Neuronal stem cell (in vitro differentiated cells): ENCODE measurements at regions not wholly inside any gene's neighbourhood (a gene's known extent, or its start where the extent isn't known, plus 50 kb on each side); places are given as distances from the start of the nearest gene placed in this dataset.

Experiments
- DNase-seq: peaks from one replicate; pipeline ENCODE4 v3.0.0-alpha.2; 2013; ENCODE audit warnings: low spot score
- H2AFZ ChIP-seq: one replicate; pipeline ENCODE4 v1.6.1; 2013; ENCODE audit warnings: mild to moderate bottlenecking, low read length, inconsistent platforms
- H2AK5ac ChIP-seq: 2 replicates; pipeline ENCODE4 v1.6.1; 2013; ENCODE audit warnings: low read depth, mild to moderate bottlenecking, inconsistent platforms, low read length, moderate library complexity, mixed read lengths
- H2BK120ac ChIP-seq: 2 replicates; pipeline ENCODE4 v1.6.1; 2013; ENCODE audit warnings: low read depth, mild to moderate bottlenecking, inconsistent platforms, low read length, moderate library complexity, mixed read lengths
- H2BK12ac ChIP-seq: one replicate; pipeline ENCODE4 v1.6.1; 2013; ENCODE audit warnings: low read length, inconsistent platforms
- H2BK15ac ChIP-seq: 2 replicates; pipeline ENCODE4 v1.6.1; 2013; ENCODE audit warnings: mild to moderate bottlenecking, low read length, inconsistent platforms, mixed read lengths
- H2BK5ac ChIP-seq: one replicate; pipeline ENCODE4 v1.6.1; 2013; ENCODE audit warnings: inconsistent platforms, mild to moderate bottlenecking, low read length, moderate library complexity
- H3K14ac ChIP-seq: one replicate; pipeline ENCODE4 v1.6.1; 2013; ENCODE audit warnings: low read length, inconsistent platforms
- H3K18ac ChIP-seq: 2 replicates; pipeline ENCODE4 v1.6.1; 2013; ENCODE audit warnings: low read length, inconsistent platforms
- H3K23ac ChIP-seq: 2 replicates; pipeline ENCODE4 v1.6.1; 2013; ENCODE audit warnings: low read depth, mild to moderate bottlenecking, mixed read lengths, low read length, inconsistent platforms; ENCODE audit not compliant: poor library complexity
- H3K27ac ChIP-seq: replicated peaks from 3 replicates; pipeline ENCODE4 v1.5.1; 2013; ENCODE audit warnings: low read length, inconsistent platforms
- H3K27me3 ChIP-seq, 3 experiments: 2 replicates each; pipeline ENCODE4 v1.6.1; 2013; ENCODE audit warnings: low read length in 3 of 3, mild to moderate bottlenecking in 2 of 3, inconsistent platforms in 1 of 3, low read depth in 1 of 3, mixed read lengths in 1 of 3, moderate library complexity in 1 of 3; ENCODE audit not compliant: control insufficient read depth in 3 of 3, insufficient read depth in 3 of 3
- H3K36me3 ChIP-seq, 2 donors: replicated peaks in 1 of 2; 2 replicates each; pipeline ENCODE4 v1.6.1; 2013; ENCODE audit warnings: low read length in 2 of 2; ENCODE audit not compliant: control insufficient read depth in 2 of 2, insufficient read depth in 2 of 2
- H3K4ac ChIP-seq: 2 replicates; pipeline ENCODE4 v1.6.1; 2013; ENCODE audit warnings: inconsistent platforms, mild to moderate bottlenecking, low read length, moderate library complexity
- H3K4me1 ChIP-seq, 2 donors: 1 replicate in 1 of 2; 2 replicates in 1 of 2; pipeline ENCODE4 v1.6.1; 2013; ENCODE audit warnings: low read length in 2 of 2, low read depth in 1 of 2; ENCODE audit not compliant: control insufficient read depth in 2 of 2, insufficient read depth in 1 of 2
- H3K4me2 ChIP-seq: one replicate; pipeline ENCODE4 v1.6.1; 2013; ENCODE audit warnings: mild to moderate bottlenecking, low read length, inconsistent platforms; ENCODE audit not compliant: insufficient read depth, poor library complexity, severe bottlenecking
- H3K4me3 ChIP-seq, 2 donors: 2 replicates each; pipeline ENCODE4 v1.5.1; 2013; ENCODE audit warnings: low read length in 2 of 2, mild to moderate bottlenecking in 2 of 2, inconsistent platforms in 1 of 2, moderate library complexity in 1 of 2
- H3K79me1 ChIP-seq: one replicate; pipeline ENCODE4 v1.6.1; 2013; ENCODE audit warnings: low read depth, mild to moderate bottlenecking, inconsistent platforms, low read length, moderate library complexity
- H3K9ac ChIP-seq: one replicate; pipeline ENCODE4 v1.6.1; 2013; ENCODE audit warnings: mild to moderate bottlenecking, low read depth, low read length, inconsistent platforms; ENCODE audit not compliant: poor library complexity
- H3K9me3 ChIP-seq, 2 donors: replicated peaks in 1 of 2; 2 replicates each; pipeline versions ENCODE3 to v1.6.1; 2013; ENCODE audit warnings: low read length in 2 of 2, mild to moderate bottlenecking in 2 of 2, inconsistent platforms in 1 of 2, low read depth in 1 of 2, mixed read lengths in 1 of 2, moderate library complexity in 1 of 2; ENCODE audit not compliant: control insufficient read depth in 2 of 2, insufficient read depth in 1 of 2
- H4K8ac ChIP-seq: one replicate; pipeline ENCODE4 v1.6.1; 2013; ENCODE audit warnings: low read depth, mild to moderate bottlenecking, inconsistent platforms, low read length, moderate library complexity
- H4K91ac ChIP-seq: one replicate; pipeline ENCODE4 v1.6.1; 2013; ENCODE audit warnings: low read length, low read depth, mild to moderate bottlenecking, inconsistent platforms; ENCODE audit not compliant: poor library complexity
- WGBS, 2 donors: extraction: QIAGEN DNeasy Blood & Tissue Kit; methylation state at CpG; one replicate each; pipeline ENCODE4 v1.1.7; 2013; ENCODE audit warnings: missing lambda C conversion rate in 2 of 2, mixed read lengths in 1 of 2; ENCODE audit not compliant: insufficient read length in 2 of 2, insufficient replicate concordance in 1 of 2; ENCODE audit errors: extremely low coverage in 2 of 2; 5-methylcytosine and 5-hydroxymethylcytosine counted together

- no CpG with 5 or more reads among the region's 1 CpG for WGBS, 2 donors
- H3K79me1 ChIP-seq, result no peaks in the 10 kb centered on the region
- no peak overlapping the region for H2BK5ac ChIP-seq
- no peak overlapping the region for H3K4ac ChIP-seq
- peaks cover 5% of the 10 kb centered on the region in 2 donors for H3K9me3 ChIP-seq
- no peak for DNase-seq
- no peak overlapping the region for H3K18ac ChIP-seq
- peaks cover 0 to under 1% of the 10 kb centered on the region in 2 donors for H3K4me1 ChIP-seq
- H3K23ac ChIP-seq, result no peak overlapping the region
- H2AFZ ChIP-seq, result no peak overlapping the region
- H3K27me3 ChIP-seq, result no peaks in the 10 kb centered on the region
- H4K91ac ChIP-seq, result no peak overlapping the region
- no peak overlapping the region for H2BK12ac ChIP-seq
- H3K27ac ChIP-seq, result no peak overlapping the region
- H2AK5ac ChIP-seq, result no peak overlapping the region
- H3K36me3 ChIP-seq, result no peaks in the 10 kb centered on the region
- no peak overlapping the region for H4K8ac ChIP-seq
- no peak overlapping the region for H3K14ac ChIP-seq
- H2BK120ac ChIP-seq, result no peak overlapping the region
- H2BK15ac ChIP-seq, result no peak overlapping the region
- H3K9ac ChIP-seq, result no peak overlapping the region
- H3K4me3 ChIP-seq, result no peak overlapping the region
- no peak overlapping the region for H3K4me2 ChIP-seq
These were observed 493.3 kb downstream of the PRELID2 start for GRCh38 chr5:145341842-145342241.

GRCh38 chr5:145340099-145340498 is 495.0 kb downstream of the PRELID2 start:
- H3K36me3 ChIP-seq, result no peaks in the 10 kb centered on the region
- H3K9ac ChIP-seq, result no peak overlapping the region
- H3K9me3 ChIP-seq, result peaks cover 5% of the 10 kb centered on the region in 2 donors
- H2BK5ac ChIP-seq, result no peak overlapping the region
- H4K8ac ChIP-seq, result no peak overlapping the region
- H2BK12ac ChIP-seq, result no peak overlapping the region
- H3K4ac ChIP-seq, result no peak overlapping the region
- H4K91ac ChIP-seq, result no peak overlapping the region
- H2BK15ac ChIP-seq, result no peak overlapping the region
- no peaks in the 10 kb centered on the region for H3K79me1 ChIP-seq
- H3K27ac ChIP-seq, result no peak overlapping the region
- no peak overlapping the region for H3K4me2 ChIP-seq
- no peak overlapping the region for H2BK120ac ChIP-seq
- peak overlapping the region; percentile 53 for H3K18ac ChIP-seq
- H2AFZ ChIP-seq, result no peak overlapping the region
- H3K23ac ChIP-seq, result peak overlapping the region; percentile 20
- no CpG with 5 or more reads among the region's 3 CpGs for WGBS, 2 donors
- H3K14ac ChIP-seq, result peak overlapping the region; percentile 89
- DNase-seq, result no peak
- no peaks in the 10 kb centered on the region for H3K4me1 ChIP-seq
- H2AK5ac ChIP-seq, result no peak overlapping the region
- H3K4me3 ChIP-seq, result peak overlapping the region in 1 of 2 donors; percentile 5
- no peaks in the 10 kb centered on the region for H3K27me3 ChIP-seq

GRCh38 chr5:145324767-145325479 is 510.2 kb downstream of the PRELID2 start:
- Histone ChIP-seq H2BK5ac (no peak overlapping the region), H3K4me2 (no peak overlapping the region), H3K36me3 (no peaks in the 10 kb centered on the region), H3K14ac (no peak overlapping the region), H3K4me3 (no peak overlapping the region), H2AK5ac (no peak overlapping the region), H4K8ac (no peak overlapping the region), H3K4me1 (no peaks in the 10 kb centered on the region), H3K9me3 (no peaks in the 10 kb centered on the region), H3K79me1 (no peaks in the 10 kb centered on the region), H2BK15ac (no peak overlapping the region), H3K18ac (no peak overlapping the region), H2AFZ (no peak overlapping the region), H3K4ac (no peak overlapping the region), H2BK12ac (no peak overlapping the region), H3K27me3 (no peaks in the 10 kb centered on the region), H4K91ac (no peak overlapping the region), H3K9ac (no peak overlapping the region), H3K27ac (no peak overlapping the region), H3K23ac (no peak overlapping the region), H2BK120ac (no peak overlapping the region)
- DNase-seq, result no peak

GRCh38 chr5:145324101-145324500 is 511.0 kb downstream of the PRELID2 start:
- Histone ChIP-seq H3K4ac (no peak overlapping the region), H2BK120ac (no peak overlapping the region), H3K27me3 (no peaks in the 10 kb centered on the region), H2BK12ac (no peak overlapping the region), H3K36me3 (no peaks in the 10 kb centered on the region), H2BK5ac (no peak overlapping the region), H2AFZ (no peak overlapping the region), H2AK5ac (no peak overlapping the region), H3K9me3 (peaks cover 0 to under 1% of the 10 kb centered on the region in 2 donors), H3K14ac (no peak overlapping the region), H3K27ac (peak overlapping the region; percentile 22), H3K79me1 (no peaks in the 10 kb centered on the region), H3K18ac (no peak overlapping the region), H3K4me1 (no peaks in the 10 kb centered on the region), H2BK15ac (no peak overlapping the region), H3K4me2 (no peak overlapping the region), H3K9ac (no peak overlapping the region), H4K8ac (no peak overlapping the region), H3K23ac (no peak overlapping the region), H3K4me3 (no peak overlapping the region), H4K91ac (no peak overlapping the region)
- no CpG with 5 or more reads among the region's 1 CpG for WGBS, 2 donors
- DNase-seq, result peak; percentile 6
